Astrocyte (in vitro differentiated cells and primary cell): ENCODE measurements at regions not wholly inside any gene's neighbourhood (a gene's known extent, or its start where the extent isn't known, plus 50 kb on each side); places are given as distances from the start of the nearest gene placed in this dataset.

ENCODE experiments used
- DNase-seq: peaks from one replicate; pipeline ENCODE4 v3.0.0-alpha.2; 2010; ENCODE audit warnings: low read depth
- FAIRE-seq: peaks from 2 replicates; lab custom pipeline; 2011; peaks lifted over from hg19 to GRCh38; lab: Jason Lieb, UNC
- H2AFZ ChIP-seq: 2 replicates; pipeline ENCODE4 v1.6.0; 2012; ENCODE audit warnings: low read depth, low read length, inconsistent platforms
- H3K27ac ChIP-seq: 2 replicates; pipeline ENCODE4 v1.5.1; 2011; ENCODE audit warnings: low read depth, low read length, inconsistent platforms
- H3K27me3 ChIP-seq: 2 replicates; pipeline ENCODE4 v1.6.0; 2011; ENCODE audit warnings: low read length, inconsistent platforms; ENCODE audit not compliant: insufficient read depth
- H3K36me3 ChIP-seq: 2 replicates; pipeline ENCODE4 v1.5.1; 2011; ENCODE audit warnings: low read length, inconsistent platforms; ENCODE audit not compliant: insufficient read depth
- H3K4me1 ChIP-seq: 2 replicates; pipeline ENCODE4 v1.5.1; 2011; ENCODE audit warnings: low read length, inconsistent platforms; ENCODE audit not compliant: insufficient read depth
- H3K4me2 ChIP-seq: 2 replicates; pipeline ENCODE4 v1.6.0; 2012; ENCODE audit warnings: low read length, inconsistent platforms
- H3K4me3 ChIP-seq: 2 replicates; pipeline ENCODE4 v1.5.1; 2011; ENCODE audit warnings: low read depth, mild to moderate bottlenecking, low read length, inconsistent platforms; ENCODE audit not compliant: insufficient read depth
- H3K79me2 ChIP-seq: 2 replicates; pipeline ENCODE4 v1.6.0; 2012; ENCODE audit warnings: mild to moderate bottlenecking, low read length, inconsistent platforms; ENCODE audit not compliant: insufficient read depth
- H3K9ac ChIP-seq: 2 replicates; pipeline ENCODE4 v1.6.0; 2012; ENCODE audit warnings: mild to moderate bottlenecking, low read length, inconsistent platforms
- H3K9me3 ChIP-seq: 2 replicates; pipeline ENCODE4 v1.5.1; 2012; ENCODE audit warnings: low read depth, mild to moderate bottlenecking, low read length, inconsistent platforms; ENCODE audit not compliant: insufficient read depth
- H4K20me1 ChIP-seq: 2 replicates; pipeline ENCODE4 v1.6.0; 2012; ENCODE audit warnings: low read length, inconsistent platforms; ENCODE audit not compliant: insufficient read depth
- H3K27ac Mint-ChIP-seq: one replicate; pipeline ENCODE4 v1.8.0; 2021; ENCODE audit warnings: mild to moderate bottlenecking, mixed read lengths; ENCODE audit not compliant: unreplicated experiment
- H3K27me3 Mint-ChIP-seq: one replicate; pipeline ENCODE4 v1.8.0; 2021; ENCODE audit warnings: low read depth, mixed read lengths; ENCODE audit not compliant: unreplicated experiment
- H3K36me3 Mint-ChIP-seq: one replicate; pipeline ENCODE4 v1.8.0; 2021; ENCODE audit warnings: low read depth, mixed read lengths; ENCODE audit not compliant: unreplicated experiment
- H3K4me1 Mint-ChIP-seq: one replicate; pipeline ENCODE4 v1.8.0; 2021; ENCODE audit warnings: low read depth, mixed read lengths; ENCODE audit not compliant: unreplicated experiment
- H3K4me3 Mint-ChIP-seq: one replicate; pipeline ENCODE4 v1.8.0; 2021; ENCODE audit warnings: mild to moderate bottlenecking, moderate library complexity, mixed read lengths; ENCODE audit not compliant: unreplicated experiment
- H3K9me3 Mint-ChIP-seq: one replicate; pipeline ENCODE4 v1.8.0; 2021; ENCODE audit warnings: mild to moderate bottlenecking, mixed read lengths; ENCODE audit not compliant: unreplicated experiment
- EZH2 ChIP-seq: IDR thresholded peaks from 2 replicates; pipeline ENCODE4 v1.6.1; 2012; ENCODE audit warnings: mild to moderate bottlenecking, low read length, inconsistent platforms; ENCODE audit not compliant: insufficient read depth
- TF ChIP-seq, protein P1 (sequence below): IDR thresholded peaks from 2 replicates; pipeline ENCODE4 v1.5.1; 2011; ENCODE audit warnings: low read depth, mild to moderate bottlenecking, inconsistent platforms, low read length, moderate library complexity; ENCODE audit not compliant: insufficient read depth

DNA sequence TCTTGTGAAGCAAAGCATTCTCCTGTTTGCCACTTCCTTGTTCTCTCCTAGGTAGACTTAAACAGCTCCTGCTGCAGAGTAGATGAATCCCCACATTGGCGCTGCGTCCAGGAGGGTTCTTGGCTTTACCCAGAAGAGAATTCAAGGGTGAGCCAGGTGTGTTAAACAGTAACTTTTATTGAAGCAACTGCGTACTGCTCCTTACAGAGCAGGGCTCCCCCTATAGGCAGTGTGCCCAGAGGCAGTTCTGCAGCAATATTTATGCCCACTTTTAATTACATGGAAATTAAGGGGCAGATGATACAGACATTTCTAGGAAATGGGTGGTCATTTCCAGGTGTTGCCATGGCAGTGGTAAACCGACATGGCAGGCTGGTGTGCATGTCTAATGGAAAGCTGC lies 987.6 kb upstream of the RBFOX1 start:
- Histone ChIP-seq H4K20me1 (no peaks in the 10 kb centered on the region), H3K27ac (no peak overlapping the region), H3K4me2 (no peak overlapping the region), H3K4me1 (no peaks in the 10 kb centered on the region), H3K9me3 (no peaks in the 10 kb centered on the region), H3K36me3 (no peaks in the 10 kb centered on the region), H2AFZ (no peak overlapping the region), H3K9ac (no peak overlapping the region), H3K4me3 (no peak overlapping the region), H3K79me2 (no peaks in the 10 kb centered on the region), H3K27me3 (no peaks in the 10 kb centered on the region)
- TF ChIP-seq, protein P1, sequence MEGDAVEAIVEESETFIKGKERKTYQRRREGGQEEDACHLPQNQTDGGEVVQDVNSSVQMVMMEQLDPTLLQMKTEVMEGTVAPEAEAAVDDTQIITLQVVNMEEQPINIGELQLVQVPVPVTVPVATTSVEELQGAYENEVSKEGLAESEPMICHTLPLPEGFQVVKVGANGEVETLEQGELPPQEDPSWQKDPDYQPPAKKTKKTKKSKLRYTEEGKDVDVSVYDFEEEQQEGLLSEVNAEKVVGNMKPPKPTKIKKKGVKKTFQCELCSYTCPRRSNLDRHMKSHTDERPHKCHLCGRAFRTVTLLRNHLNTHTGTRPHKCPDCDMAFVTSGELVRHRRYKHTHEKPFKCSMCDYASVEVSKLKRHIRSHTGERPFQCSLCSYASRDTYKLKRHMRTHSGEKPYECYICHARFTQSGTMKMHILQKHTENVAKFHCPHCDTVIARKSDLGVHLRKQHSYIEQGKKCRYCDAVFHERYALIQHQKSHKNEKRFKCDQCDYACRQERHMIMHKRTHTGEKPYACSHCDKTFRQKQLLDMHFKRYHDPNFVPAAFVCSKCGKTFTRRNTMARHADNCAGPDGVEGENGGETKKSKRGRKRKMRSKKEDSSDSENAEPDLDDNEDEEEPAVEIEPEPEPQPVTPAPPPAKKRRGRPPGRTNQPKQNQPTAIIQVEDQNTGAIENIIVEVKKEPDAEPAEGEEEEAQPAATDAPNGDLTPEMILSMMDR, result no peak
- no peak for TF ChIP-seq EZH2
- H3K4me3 Mint-ChIP-seq, result no peak overlapping the region
- no peaks in the 10 kb centered on the region for H3K36me3 Mint-ChIP-seq
- peaks cover 8% of the 10 kb centered on the region for H3K27me3 Mint-ChIP-seq
- DNase-seq (no peak), FAIRE-seq (no peak)
- H3K9me3 Mint-ChIP-seq, result peaks cover 6% of the 10 kb centered on the region
- H3K27ac Mint-ChIP-seq, result no peak overlapping the region
- H3K4me1 Mint-ChIP-seq, result no peaks in the 10 kb centered on the region

DNA sequence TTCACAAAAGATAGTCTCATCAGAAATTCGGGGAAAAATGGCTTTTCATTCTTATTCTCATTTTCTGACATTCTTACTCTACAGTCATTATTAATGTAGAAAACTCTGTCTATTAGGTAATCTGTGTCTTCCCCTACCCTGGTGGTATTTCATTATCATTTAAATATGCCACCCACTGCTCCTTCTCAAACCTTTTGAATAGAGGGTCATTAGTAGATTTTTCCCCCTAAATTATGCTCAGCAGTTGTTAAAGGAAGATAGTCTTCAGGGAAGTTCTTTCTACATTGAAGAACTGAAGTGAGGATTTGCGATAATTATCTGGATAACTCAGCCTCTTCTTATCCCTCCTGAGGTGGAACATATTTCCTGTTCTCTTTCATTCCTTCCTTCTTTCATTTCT lies 989.5 kb upstream of the RBFOX1 start:
- Histone ChIP-seq H4K20me1 (no peaks in the 10 kb centered on the region), H2AFZ (no peak overlapping the region), H3K27ac (no peak overlapping the region), H3K4me1 (no peaks in the 10 kb centered on the region), H3K27me3 (no peaks in the 10 kb centered on the region), H3K36me3 (no peaks in the 10 kb centered on the region), H3K4me3 (no peak overlapping the region), H3K4me2 (no peak overlapping the region), H3K79me2 (no peaks in the 10 kb centered on the region), H3K9me3 (no peaks in the 10 kb centered on the region), H3K9ac (no peak overlapping the region)
- Mint-ChIP-seq H3K27ac (no peak overlapping the region), H3K4me1 (no peaks in the 10 kb centered on the region), H3K36me3 (no peaks in the 10 kb centered on the region), H3K9me3 (peaks cover 6% of the 10 kb centered on the region), H3K4me3 (no peak overlapping the region), H3K27me3 (peaks cover 5% of the 10 kb centered on the region)
- no peak for FAIRE-seq
- TF ChIP-seq EZH2, result no peak
- TF ChIP-seq, protein P1, result no peak
- no peak for DNase-seq

DNA sequence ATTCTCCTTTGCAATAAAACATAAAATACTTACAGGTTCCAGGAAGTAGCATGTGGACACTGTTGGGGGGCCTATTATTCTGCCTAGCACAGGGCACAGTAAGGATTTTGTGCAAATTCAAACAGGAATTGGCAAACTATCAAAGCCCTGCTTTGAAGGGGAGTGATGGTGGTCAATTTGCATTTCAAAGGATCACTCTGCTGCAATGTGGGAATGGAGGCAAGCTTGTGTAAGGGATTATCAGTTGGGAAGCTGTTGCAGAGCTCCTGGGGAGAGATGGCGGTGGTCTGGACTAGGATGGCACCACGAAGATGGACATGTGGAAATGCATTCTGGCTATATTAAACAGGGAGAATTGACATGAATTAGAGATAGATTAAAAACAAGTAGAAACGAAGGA lies 990.7 kb upstream of the RBFOX1 start:
- no peaks in the 10 kb centered on the region for H3K4me1 ChIP-seq
- H3K9me3 Mint-ChIP-seq, result peaks cover 6% of the 10 kb centered on the region
- H3K36me3 Mint-ChIP-seq, result no peaks in the 10 kb centered on the region
- H3K27me3 ChIP-seq, result no peaks in the 10 kb centered on the region
- H3K27ac ChIP-seq, result no peak overlapping the region
- H3K4me2 ChIP-seq, result no peak overlapping the region
- H4K20me1 ChIP-seq, result no peaks in the 10 kb centered on the region
- H2AFZ ChIP-seq, result no peak overlapping the region
- DNase-seq (no peak), FAIRE-seq (no peak)
- peaks cover 5% of the 10 kb centered on the region for H3K27me3 Mint-ChIP-seq
- TF ChIP-seq, protein P1, result no peak
- no peak overlapping the region for H3K4me3 ChIP-seq
- no peaks in the 10 kb centered on the region for H3K4me1 Mint-ChIP-seq
- H3K79me2 ChIP-seq, result no peaks in the 10 kb centered on the region
- H3K9me3 ChIP-seq, result no peaks in the 10 kb centered on the region
- no peak overlapping the region for H3K4me3 Mint-ChIP-seq
- H3K9ac ChIP-seq, result no peak overlapping the region
- H3K27ac Mint-ChIP-seq, result no peak overlapping the region
- no peaks in the 10 kb centered on the region for H3K36me3 ChIP-seq
